ENCODE measurements at regions not wholly inside any gene's neighbourhood (a gene's known extent, or its start where the extent isn't known, plus 50 kb on each side); places are given as distances from the start of the nearest gene placed in this dataset.

DNA sequence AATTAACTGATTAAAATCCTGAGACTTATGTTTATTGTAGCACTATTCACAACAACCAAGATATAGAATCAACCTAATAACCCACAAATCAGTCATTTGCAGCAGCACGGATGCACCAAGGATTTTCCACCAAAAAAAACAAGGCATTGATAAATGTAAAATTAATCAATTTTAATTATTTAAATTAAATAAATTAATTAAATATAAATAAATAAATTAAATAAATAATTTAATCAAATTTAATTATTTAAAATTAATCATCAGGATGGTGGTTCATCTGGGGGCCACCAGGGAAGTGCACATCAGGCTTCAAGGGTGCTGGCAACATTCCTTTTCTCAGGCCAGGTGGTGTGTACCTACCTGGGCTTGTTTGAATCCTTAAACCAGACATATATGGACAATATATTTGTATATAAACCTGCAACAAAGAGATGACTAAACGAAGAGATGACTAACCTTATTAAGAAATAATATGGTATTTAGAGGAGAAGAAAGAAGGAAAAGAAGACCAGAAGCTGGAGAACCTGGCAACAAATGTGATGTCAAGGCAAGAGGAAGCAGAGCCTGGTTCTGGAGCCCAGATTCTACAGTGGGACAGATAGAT, 89.2 kb downstream of the CD164 start:
- CTCF ChIA-PET, result no interaction called here
- POLR2A ChIA-PET, result no interaction called here
- no peak for DNase-seq
- intact Hi-C loops (cut with micrococcal nuclease), result no loop called here
- H3K27ac Mint-ChIP-seq, result no peak overlapping the region
- peaks cover 4% of the 10 kb centered on the region for H3K27me3 Mint-ChIP-seq
- H3K9me3 Mint-ChIP-seq, result no peaks in the 10 kb centered on the region
- no peaks in the 10 kb centered on the region for H3K4me1 Mint-ChIP-seq (ENCODE audit: low read depth)
- H3K36me3 Mint-ChIP-seq, result no peaks in the 10 kb centered on the region
- H3K4me3 Mint-ChIP-seq, result no peak overlapping the region

DNA sequence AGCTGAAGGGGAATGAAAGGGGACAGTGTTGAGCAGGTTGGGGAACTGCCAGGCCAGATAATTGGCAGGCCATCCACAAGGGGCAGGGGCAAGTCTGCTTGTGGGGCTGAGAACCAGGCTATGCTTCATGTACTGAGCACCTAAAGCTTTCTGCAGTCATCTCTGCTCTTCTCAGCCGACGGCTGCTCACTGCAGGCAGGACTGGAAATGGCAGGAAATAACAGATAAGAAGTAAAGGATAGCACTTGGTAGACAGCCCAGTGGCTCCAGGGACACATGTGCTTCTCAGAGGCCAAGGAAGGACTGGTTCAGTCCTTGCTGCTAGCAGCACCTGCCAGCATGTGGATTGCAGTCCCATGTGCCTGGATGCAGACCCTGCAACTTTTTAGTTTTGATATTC, 89.8 kb downstream of the CD164 start:
- DNase-seq, result no peak
- Mint-ChIP-seq H3K4me3 (no peak overlapping the region), H3K27me3 (peaks cover 3% of the 10 kb centered on the region), H3K36me3 (no peaks in the 10 kb centered on the region), H3K4me1 (ENCODE audit: low read depth) (no peaks in the 10 kb centered on the region), H3K27ac (no peak overlapping the region), H3K9me3 (no peaks in the 10 kb centered on the region)
- CTCF ChIA-PET, result no interaction called here
- POLR2A ChIA-PET, result no interaction called here
- intact Hi-C loops (cut with micrococcal nuclease), result no loop called here

DNA sequence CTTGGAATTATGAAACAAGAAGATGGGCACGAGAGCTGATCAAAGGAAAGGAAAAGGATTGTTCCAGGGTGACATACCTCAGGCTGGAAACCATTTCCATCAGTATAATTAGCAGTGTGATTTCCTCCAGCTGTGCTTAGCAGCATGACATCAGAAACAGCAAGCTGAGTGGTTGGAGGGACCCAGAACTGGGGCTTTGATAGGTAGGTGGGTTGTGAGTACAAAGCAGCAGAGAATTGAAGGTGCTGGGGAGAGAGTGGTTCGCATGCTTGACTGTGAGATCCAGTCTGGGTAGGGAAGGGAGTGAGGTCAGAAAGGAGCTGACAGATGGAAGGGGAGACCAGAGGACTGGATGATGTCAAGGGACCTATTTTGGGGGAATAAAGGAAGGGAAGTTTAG, 90.4 kb downstream of the CD164 start:
- no peak for DNase-seq
- ChIA-PET CTCF (no interaction called here), POLR2A (no interaction called here)
- Mint-ChIP-seq H3K9me3 (no peaks in the 10 kb centered on the region), H3K4me1 (ENCODE audit: low read depth) (no peaks in the 10 kb centered on the region), H3K27me3 (peaks cover 3% of the 10 kb centered on the region), H3K4me3 (no peak overlapping the region), H3K27ac (no peak overlapping the region), H3K36me3 (no peaks in the 10 kb centered on the region)
- intact Hi-C loops (cut with micrococcal nuclease), result no loop called here

DNA sequence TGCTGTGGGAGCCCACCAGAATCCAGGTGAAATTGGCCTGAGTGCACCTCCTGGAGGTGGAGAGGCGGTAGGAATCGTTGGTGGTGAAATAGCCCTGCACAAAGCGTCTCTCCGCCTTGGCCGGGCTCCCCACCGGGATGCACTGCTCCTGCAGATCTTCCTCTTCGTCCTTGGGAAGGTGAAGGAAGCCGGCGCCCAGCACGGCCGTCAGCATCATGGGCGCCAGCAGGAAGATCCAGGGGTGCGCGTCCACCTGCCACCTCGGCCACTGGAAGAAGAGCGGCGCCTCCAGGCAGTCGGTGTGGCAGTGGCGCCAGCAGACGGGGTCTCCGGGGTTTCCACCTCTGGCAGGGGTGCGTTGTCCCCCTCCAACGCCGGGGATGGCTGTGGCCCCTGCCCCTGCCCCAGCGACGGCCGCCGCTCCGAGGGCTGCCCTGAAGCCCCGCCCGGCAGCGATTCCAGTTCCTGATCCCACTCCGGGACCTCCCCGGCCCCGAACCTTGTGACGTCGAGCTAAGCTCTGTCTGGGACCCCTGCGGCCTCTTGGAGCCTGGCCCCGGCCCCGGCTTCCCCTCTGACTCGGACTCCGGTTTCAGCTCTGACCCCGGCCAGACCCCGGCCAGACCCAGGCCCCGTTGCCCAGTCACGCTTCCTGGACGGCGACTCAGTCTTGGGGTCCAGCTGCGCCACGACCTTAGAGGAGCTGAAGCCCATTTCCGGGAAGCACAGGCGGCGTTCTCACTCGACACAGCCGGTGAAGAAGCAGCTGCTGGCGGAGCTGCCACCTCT, 91.9 kb downstream of the CD164 start:
- no peaks in the 10 kb centered on the region for H3K36me3 Mint-ChIP-seq
- H3K27ac Mint-ChIP-seq, result no peak overlapping the region
- H3K4me1 Mint-ChIP-seq (ENCODE audit: low read depth), result no peaks in the 10 kb centered on the region
- no peaks in the 10 kb centered on the region for H3K9me3 Mint-ChIP-seq
- intact Hi-C loops (cut with micrococcal nuclease), result no loop called here
- H3K4me3 Mint-ChIP-seq, result no peak overlapping the region
- H3K27me3 Mint-ChIP-seq, result peaks cover 3% of the 10 kb centered on the region
- CTCF ChIA-PET, result no interaction called here
- DNase-seq, result no peak
- POLR2A ChIA-PET, result no interaction called here

DNA sequence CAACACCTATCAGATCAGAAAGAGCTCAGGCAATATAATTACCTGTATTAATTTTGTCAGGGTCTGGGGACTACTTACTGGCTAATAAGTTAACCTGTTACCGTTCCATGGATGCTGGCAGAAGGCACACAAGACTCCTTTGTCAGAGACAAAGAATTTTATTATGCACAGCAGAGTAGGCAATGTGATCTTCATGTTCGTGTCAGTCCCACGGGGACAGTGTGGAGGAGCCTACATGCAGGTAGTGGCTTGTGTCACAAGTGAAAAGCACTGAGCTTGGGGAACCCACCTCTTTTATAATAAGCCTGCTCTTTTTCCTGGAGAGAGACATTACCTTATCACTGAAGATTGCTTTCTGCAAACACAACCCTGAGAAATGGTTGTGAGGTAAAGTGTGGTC, 96.9 kb downstream of the CD164 start:
- intact Hi-C loops (cut with micrococcal nuclease), result no loop called here
- H3K4me1 Mint-ChIP-seq (ENCODE audit: low read depth), result no peaks in the 10 kb centered on the region
- no peaks in the 10 kb centered on the region for H3K9me3 Mint-ChIP-seq
- H3K27ac Mint-ChIP-seq, result no peak overlapping the region
- peaks cover 5% of the 10 kb centered on the region for H3K27me3 Mint-ChIP-seq
- ChIA-PET POLR2A (no interaction called here), CTCF (no interaction called here)
- no peak overlapping the region for H3K4me3 Mint-ChIP-seq
- DNase-seq, result no peak
- no peaks in the 10 kb centered on the region for H3K36me3 Mint-ChIP-seq

DNA sequence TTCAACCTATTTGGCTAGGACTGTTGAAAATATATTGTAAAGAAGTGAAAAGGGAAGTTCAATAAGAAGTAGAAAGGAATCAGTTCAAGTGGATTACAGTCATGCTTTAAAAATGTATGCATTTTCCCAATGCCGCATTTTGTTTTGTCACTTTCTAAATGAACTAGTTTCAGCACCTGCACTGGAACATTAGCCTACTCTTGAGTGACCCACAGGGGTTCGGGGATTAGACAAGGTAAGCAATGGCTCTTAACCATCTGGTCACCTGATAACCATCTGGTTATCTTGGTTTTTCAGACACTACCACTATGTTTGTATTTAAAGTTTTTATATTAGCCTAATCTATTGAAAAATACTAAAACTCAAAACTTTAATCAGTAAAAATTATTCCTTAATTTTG, 97.6 kb downstream of the CD164 start:
- ChIA-PET POLR2A (no interaction called here), CTCF (no interaction called here)
- intact Hi-C loops (cut with micrococcal nuclease), result no loop called here
- no peak overlapping the region for H3K4me3 Mint-ChIP-seq
- H3K27me3 Mint-ChIP-seq, result peaks cover 5% of the 10 kb centered on the region
- no peaks in the 10 kb centered on the region for H3K4me1 Mint-ChIP-seq (ENCODE audit: low read depth)
- H3K9me3 Mint-ChIP-seq, result no peaks in the 10 kb centered on the region
- no peak overlapping the region for H3K27ac Mint-ChIP-seq
- H3K36me3 Mint-ChIP-seq, result no peaks in the 10 kb centered on the region
- no peak for DNase-seq

DNA sequence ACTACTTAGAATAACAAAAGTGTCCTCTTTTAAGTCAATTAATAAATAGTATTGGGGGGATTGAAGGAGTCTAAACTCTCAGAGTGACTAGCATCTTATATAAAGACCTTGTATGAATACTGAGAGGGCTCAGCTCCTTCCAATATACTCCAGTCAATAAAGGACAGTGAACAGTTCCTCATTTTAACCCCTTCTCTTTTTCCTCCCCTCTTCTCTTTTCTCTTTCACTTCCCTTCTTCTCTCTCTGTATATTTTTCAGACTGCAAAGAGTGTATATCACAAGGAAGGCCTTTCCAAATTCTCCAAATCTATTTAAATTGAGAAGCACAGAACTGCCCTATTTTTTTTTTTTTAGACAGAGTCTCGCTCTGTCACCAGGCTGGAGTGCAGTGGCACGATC, 99.5 kb downstream of the CD164 start:
- no peak overlapping the region for H3K27ac Mint-ChIP-seq
- CTCF ChIA-PET, result no interaction called here
- H3K9me3 Mint-ChIP-seq, result no peaks in the 10 kb centered on the region
- peaks cover 3% of the 10 kb centered on the region for H3K27me3 Mint-ChIP-seq
- H3K4me3 Mint-ChIP-seq, result no peak overlapping the region
- POLR2A ChIA-PET, result no interaction called here
- intact Hi-C loops (cut with micrococcal nuclease), result no loop called here
- no peak for DNase-seq
- no peaks in the 10 kb centered on the region for H3K4me1 Mint-ChIP-seq (ENCODE audit: low read depth)
- H3K36me3 Mint-ChIP-seq, result no peaks in the 10 kb centered on the region

DNA sequence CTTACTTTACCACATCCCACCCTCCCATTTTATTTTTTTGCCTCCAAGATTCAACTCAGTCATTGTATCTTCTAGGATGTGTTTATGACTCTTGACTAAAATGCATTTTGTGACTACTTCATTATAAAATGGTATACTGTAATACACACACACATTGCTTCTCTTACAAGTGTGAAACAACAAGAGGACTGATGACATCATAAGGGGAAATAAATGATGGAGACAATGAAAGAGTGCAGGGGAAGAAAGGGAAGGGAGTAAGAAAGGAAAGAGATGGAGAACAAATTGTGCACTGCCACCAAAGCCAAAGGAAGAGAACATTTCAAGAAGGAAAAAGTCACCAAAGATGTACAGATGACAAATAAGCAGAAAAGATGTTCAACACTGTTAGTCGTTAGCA, 102.6 kb downstream of the CD164 start:
- H3K27ac Mint-ChIP-seq, result no peak overlapping the region
- H3K36me3 Mint-ChIP-seq, result no peaks in the 10 kb centered on the region
- no peaks in the 10 kb centered on the region for H3K9me3 Mint-ChIP-seq
- POLR2A ChIA-PET, result no interaction called here
- intact Hi-C loops (cut with micrococcal nuclease), result no loop called here
- no peak for DNase-seq
- H3K27me3 Mint-ChIP-seq, result peaks cover 3% of the 10 kb centered on the region
- no peak overlapping the region for H3K4me3 Mint-ChIP-seq
- no peaks in the 10 kb centered on the region for H3K4me1 Mint-ChIP-seq (ENCODE audit: low read depth)
- CTCF ChIA-PET, result no interaction called here

DNA sequence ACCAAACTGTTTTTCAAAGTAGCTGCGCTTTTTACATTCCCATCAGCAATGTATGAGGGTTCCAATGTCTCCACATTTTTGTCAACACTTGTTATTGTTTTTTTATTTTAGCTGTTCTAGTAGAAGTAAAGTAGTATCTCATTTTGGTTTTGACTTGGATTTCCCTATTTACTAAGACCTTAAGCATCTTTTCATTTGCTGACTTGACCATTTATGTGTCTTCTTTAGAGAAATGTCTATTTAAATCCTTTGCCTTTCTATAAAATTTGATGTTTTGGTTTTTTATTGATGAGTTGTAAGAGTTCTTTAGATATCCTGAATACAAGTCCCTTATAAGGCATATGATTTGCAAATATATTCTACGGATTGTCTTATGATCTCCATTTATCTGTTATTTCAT, 110.6 kb downstream of the CD164 start:
- peaks cover 12% of the 10 kb centered on the region for H3K9me3 Mint-ChIP-seq
- DNase-seq, result no peak
- H3K4me3 Mint-ChIP-seq, result no peak overlapping the region
- no peaks in the 10 kb centered on the region for H3K4me1 Mint-ChIP-seq (ENCODE audit: low read depth)
- H3K27ac Mint-ChIP-seq, result no peak overlapping the region
- ChIA-PET POLR2A (no interaction called here), CTCF (no interaction called here)
- peaks cover 4% of the 10 kb centered on the region for H3K36me3 Mint-ChIP-seq
- intact Hi-C loops (cut with micrococcal nuclease), result no loop called here
- no peaks in the 10 kb centered on the region for H3K27me3 Mint-ChIP-seq

DNA sequence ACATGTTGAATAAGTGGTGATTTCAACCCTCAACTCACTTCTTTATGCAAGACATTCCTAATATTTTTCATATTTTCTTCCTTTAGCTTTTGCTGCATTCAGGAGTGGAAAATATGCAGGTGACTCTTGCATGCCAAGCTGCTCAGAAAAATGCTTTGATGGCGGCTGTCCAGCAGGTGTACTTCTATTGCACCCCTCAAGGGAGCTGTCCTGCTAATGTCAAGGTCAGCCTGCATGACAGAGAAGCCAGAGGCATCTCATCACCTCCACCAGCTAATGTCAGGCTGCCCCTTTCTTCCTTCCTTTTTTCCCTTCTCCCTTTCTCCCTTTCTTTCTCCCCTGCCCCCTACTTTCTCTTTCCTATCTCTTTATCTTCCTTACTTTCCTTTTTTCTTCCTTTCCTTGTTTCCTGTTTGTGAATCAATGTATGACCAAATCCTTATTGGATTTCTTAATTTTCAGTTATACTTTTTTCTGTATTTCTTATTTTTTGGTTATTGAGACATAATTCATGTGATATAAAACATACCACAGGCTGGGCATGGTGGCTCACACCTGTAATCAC, 112.2 kb downstream of the CD164 start:
- Mint-ChIP-seq H3K4me3 (no peak overlapping the region), H3K36me3 (peaks cover 4% of the 10 kb centered on the region), H3K27ac (no peak overlapping the region), H3K9me3 (peaks cover 12% of the 10 kb centered on the region), H3K4me1 (ENCODE audit: low read depth) (no peaks in the 10 kb centered on the region), H3K27me3 (no peaks in the 10 kb centered on the region)
- DNase-seq, result no peak
- ChIA-PET CTCF (no interaction called here), POLR2A (no interaction called here)
- intact Hi-C loops (cut with micrococcal nuclease), result no loop called here

DNA sequence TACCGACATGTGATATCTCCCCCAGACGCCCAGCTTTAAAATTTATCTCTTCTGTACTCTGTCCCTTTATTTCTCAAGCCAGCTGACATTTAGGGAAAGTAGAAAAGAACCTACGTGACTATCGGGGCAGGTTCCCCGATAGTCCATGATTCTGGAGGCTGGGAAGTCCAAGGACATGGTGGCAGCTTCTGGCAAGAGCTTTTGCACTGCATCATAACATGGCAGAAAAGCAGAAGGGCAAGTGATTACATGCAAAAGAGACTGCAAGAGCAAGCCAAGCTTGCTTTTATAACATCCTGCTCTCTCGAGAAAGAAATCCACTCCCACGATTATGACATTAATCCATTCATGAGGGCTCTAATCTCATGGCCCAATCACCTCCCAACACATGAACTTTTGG, 113.2 kb downstream of the CD164 start:
- Mint-ChIP-seq H3K27ac (no peak overlapping the region), H3K27me3 (no peaks in the 10 kb centered on the region), H3K4me1 (ENCODE audit: low read depth) (no peaks in the 10 kb centered on the region), H3K36me3 (peaks cover 4% of the 10 kb centered on the region), H3K4me3 (no peak overlapping the region), H3K9me3 (peaks cover 12% of the 10 kb centered on the region)
- ChIA-PET POLR2A (no interaction called here), CTCF (no interaction called here)
- intact Hi-C loops (cut with micrococcal nuclease), result no loop called here
- DNase-seq, result no peak

DNA sequence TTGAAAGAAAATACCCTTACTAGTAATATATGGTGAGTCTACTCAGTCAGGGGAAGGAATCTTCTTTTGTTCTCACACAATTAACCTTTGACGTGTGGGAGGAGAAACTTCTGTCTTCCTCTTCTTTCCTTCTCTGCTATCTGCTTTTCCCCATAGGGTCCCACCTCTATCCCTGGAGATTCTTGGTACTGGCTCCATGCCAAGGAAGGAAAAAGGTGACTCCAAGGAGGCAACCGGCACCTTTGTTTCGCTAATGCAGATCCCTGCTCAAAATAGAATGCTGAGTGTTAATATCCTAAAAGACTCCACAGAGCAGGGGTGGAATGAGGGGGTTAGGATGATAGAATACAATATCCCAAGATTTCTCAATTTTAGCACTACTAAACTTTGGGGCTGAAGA, 116.7 kb downstream of the CD164 start:
- ChIA-PET CTCF (no interaction called here), POLR2A (no interaction called here)
- peaks cover 4% of the 10 kb centered on the region for H3K36me3 Mint-ChIP-seq
- H3K9me3 Mint-ChIP-seq, result peaks cover 12% of the 10 kb centered on the region
- no peak overlapping the region for H3K4me3 Mint-ChIP-seq
- no peak overlapping the region for H3K27ac Mint-ChIP-seq
- no peak for DNase-seq
- no peaks in the 10 kb centered on the region for H3K4me1 Mint-ChIP-seq (ENCODE audit: low read depth)
- intact Hi-C loops (cut with micrococcal nuclease), result no loop called here
- H3K27me3 Mint-ChIP-seq, result no peaks in the 10 kb centered on the region
